Activated B cell treated with CpG ODN at 0.5 μM for 24 hours (primary cell): ENCODE measurements at regions not wholly inside any gene's neighbourhood (a gene's known extent, or its start where the extent isn't known, plus 50 kb on each side); places are given as distances from the start of the nearest gene placed in this dataset.

ENCODE experiments used
- ATAC-seq: fragments of 200-7000 bp; cut with Tn5 transposase; one replicate; pipeline ENCODE4 v1.10.0; 2021; ENCODE audit warnings: low read depth, mild to moderate bottlenecking, moderate library complexity
- CTCF ChIA-PET: fragments of 350-600 bp; sonication (Branson Sonifier 250); formaldehyde crosslinking; loops from one replicate; lab custom pipeline; 2021; ENCODE audit warnings: antibody characterized with exemption; lab: Charles Lee
- POLR2A ChIA-PET: fragments of 350-600 bp; sonication (Branson Sonifier 250); formaldehyde crosslinking; loops from one replicate; lab custom pipeline; 2021; ENCODE audit warnings: antibody characterized with exemption; lab: Charles Lee
- DNase-seq: peaks from one replicate; pipeline ENCODE4 v3.0.0; 2022
- H3K27ac Mint-ChIP-seq: one replicate; pipeline ENCODE4 v1.8.0; 2020; ENCODE audit warnings: mixed read lengths
- H3K27me3 Mint-ChIP-seq: one replicate; pipeline ENCODE4 v1.8.0; 2021; ENCODE audit warnings: mixed read lengths
- H3K36me3 Mint-ChIP-seq: one replicate; pipeline ENCODE4 v1.8.0; 2021; ENCODE audit warnings: low read depth, mixed read lengths
- H3K4me1 Mint-ChIP-seq: one replicate; pipeline ENCODE4 v1.8.0; 2021; ENCODE audit warnings: mixed read lengths
- H3K4me3 Mint-ChIP-seq: one replicate; pipeline ENCODE4 v1.8.0; 2020; ENCODE audit warnings: mild to moderate bottlenecking, mixed read lengths
- H3K9me3 Mint-ChIP-seq: one replicate; pipeline ENCODE4 v1.8.0; 2020; ENCODE audit warnings: mixed read lengths
- CTCF ChIP-seq: fragments of 200-600 bp; IDR thresholded peaks from one replicate; pipeline ENCODE4 v1.8.0; 2022; ENCODE audit warnings: antibody characterized with exemption, mild to moderate bottlenecking
- intact Hi-C: fragments of 100-400 bp; cut with micrococcal nuclease; formaldehyde crosslinking; loops from one replicate; pipeline ENCODE4 v1.15.1; 2024

- TF ChIP-seq CTCF: no peak
- no peak for DNase-seq
- no peak overlapping the region for H3K27ac Mint-ChIP-seq
- ATAC-seq: no peak
- intact Hi-C loops: no loop called here
- no peak overlapping the region for H3K4me3 Mint-ChIP-seq
- H3K27me3 Mint-ChIP-seq: peaks cover 3% of the 10 kb centered on the region
- no peaks in the 10 kb centered on the region for H3K9me3 Mint-ChIP-seq
- POLR2A ChIA-PET: no interaction called here
- H3K36me3 Mint-ChIP-seq: no peaks in the 10 kb centered on the region
- H3K4me1 Mint-ChIP-seq: no peaks in the 10 kb centered on the region
- CTCF ChIA-PET: no interaction called here
Observed at GRCh38 chr5:37896159-37896558, 56.3 kb upstream of the GDNF start.

- intact Hi-C loops: no loop called here
- H3K4me1 Mint-ChIP-seq: no peaks in the 10 kb centered on the region
- DNase-seq: no peak
- H3K27ac Mint-ChIP-seq: no peak overlapping the region
- H3K36me3 Mint-ChIP-seq: no peaks in the 10 kb centered on the region
- no peak for ATAC-seq
- POLR2A ChIA-PET: no interaction called here
- H3K27me3 Mint-ChIP-seq: peaks cover 3% of the 10 kb centered on the region
- no peaks in the 10 kb centered on the region for H3K9me3 Mint-ChIP-seq
- no peak for TF ChIP-seq CTCF
- H3K4me3 Mint-ChIP-seq: no peak overlapping the region
- CTCF ChIA-PET: no interaction called here
Observed at GRCh38 chr5:37893434-37894134, 53.7 kb upstream of the GDNF start.

- no peak for ATAC-seq
- Mint-ChIP-seq H3K9me3 (no peaks in the 10 kb centered on the region), H3K27me3 (peaks cover 7% of the 10 kb centered on the region), H3K27ac (no peak overlapping the region), H3K36me3 (no peaks in the 10 kb centered on the region), H3K4me3 (no peak overlapping the region), H3K4me1 (no peaks in the 10 kb centered on the region)
- TF ChIP-seq CTCF: no peak
- POLR2A ChIA-PET: no interaction called here
- intact Hi-C loops: no loop called here
- DNase-seq: no peak
- CTCF ChIA-PET: no interaction called here
Observed at GRCh38 chr5:37892586-37892985, 52.7 kb upstream of the GDNF start.

- ChIA-PET CTCF (no interaction called here), POLR2A (no interaction called here)
- no peak overlapping the region for H3K27ac Mint-ChIP-seq
- DNase-seq (no peak), ATAC-seq (no peak)
- no peaks in the 10 kb centered on the region for H3K9me3 Mint-ChIP-seq
- peaks cover 7% of the 10 kb centered on the region for H3K27me3 Mint-ChIP-seq
- intact Hi-C loops: no loop called here
- TF ChIP-seq CTCF: no peak
- no peak overlapping the region for H3K4me3 Mint-ChIP-seq
- no peaks in the 10 kb centered on the region for H3K4me1 Mint-ChIP-seq
- no peaks in the 10 kb centered on the region for H3K36me3 Mint-ChIP-seq
Observed at GRCh38 chr5:37891832-37892231, 52.0 kb upstream of the GDNF start.

- ChIA-PET CTCF (no interaction called here), POLR2A (no interaction called here)
- intact Hi-C loops: no loop called here
- Mint-ChIP-seq H3K27ac (no peak overlapping the region), H3K4me3 (no peak overlapping the region), H3K9me3 (no peaks in the 10 kb centered on the region), H3K4me1 (no peaks in the 10 kb centered on the region), H3K27me3 (peaks cover 7% of the 10 kb centered on the region), H3K36me3 (no peaks in the 10 kb centered on the region)
- DNase-seq (no peak), ATAC-seq (no peak)
- no peak for TF ChIP-seq CTCF
Observed at GRCh38 chr5:37889612-37890317, 49.9 kb upstream of the GDNF start.
